ENCODE measurements at regions not wholly inside any gene's neighbourhood (a gene's known extent, or its start where the extent isn't known, plus 50 kb on each side); places are given as distances from the start of the nearest gene placed in this dataset.

GRCh38 chr10:2575460-2575859 lies 491.9 kb upstream of the PFKP start:
- Histone ChIP-seq H4K8ac (replicated peaks; ENCODE audit: insufficient read length, low read depth, low read length) (no peak overlapping the region), H3K9me3 (ENCODE audit: control insufficient read depth, low read depth, low read length) (no peaks in the 10 kb centered on the region), H3K4me2 (ENCODE audit: insufficient read depth, insufficient read length, low read length) (no peak overlapping the region), H2BK15ac (ENCODE audit: low read depth, low read length) (no peak overlapping the region), H2AK5ac (ENCODE audit: insufficient read length, low read length) (no peak overlapping the region), H4K5ac (ENCODE audit: insufficient read length, low read depth, low read length) (no peak overlapping the region), H3K4me1 (ENCODE audit: insufficient read depth, low read length) (peaks cover 8% of the 10 kb centered on the region), H3K18ac (ENCODE audit: insufficient read length, low read depth, low read length) (no peak overlapping the region), H2BK12ac (ENCODE audit: insufficient read length, low read depth, low read length) (no peak overlapping the region), H2BK20ac (ENCODE audit: low read depth, low read length, poor library complexity, severe bottlenecking) (no peak overlapping the region), H3K4ac (ENCODE audit: low read depth, low read length) (no peak overlapping the region), H3K23me2 (ENCODE audit: insufficient read length, low read depth, low read length, poor library complexity, severe bottlenecking) (no peaks in the 10 kb centered on the region), H4K20me1 (ENCODE audit: control insufficient read depth, insufficient read depth, insufficient read length) (no peaks in the 10 kb centered on the region), H3K56ac (ENCODE audit: insufficient read length, low read depth, low read length) (no peak overlapping the region), H3K23ac (ENCODE audit: insufficient read length, low read depth, low read length) (no peak overlapping the region), H3K27me3 (ENCODE audit: insufficient read depth, low read length) (no peaks in the 10 kb centered on the region), H3T11ph (ENCODE audit: low read length) (no peak overlapping the region), H4K91ac (ENCODE audit: insufficient read length, low read depth, low read length) (no peak overlapping the region), H3K79me2 (ENCODE audit: insufficient read depth, low read length) (no peaks in the 10 kb centered on the region), H3K14ac (ENCODE audit: insufficient read depth, low read length) (no peak overlapping the region), H3K79me1 (ENCODE audit: insufficient read depth, low read depth, low read length, poor library complexity, severe bottlenecking) (no peaks in the 10 kb centered on the region), H2BK5ac (ENCODE audit: insufficient read length, low read length) (no peak overlapping the region), H2BK120ac (ENCODE audit: low read depth, low read length, poor library complexity, severe bottlenecking) (no peak overlapping the region), H3K9ac (ENCODE audit: extremely low read depth, insufficient read length, low read length) (no peak overlapping the region), H3K27ac (ENCODE audit: insufficient read length, low read depth, low read length) (no peak overlapping the region), H2AFZ (ENCODE audit: low read length) (no peak overlapping the region)
- peak; percentile 30; the same call in 1 of the 3 replicates for TF ChIP-seq CTCF (conservative IDR thresholded peaks at IDR 0.05)
- H3K4me3 Mint-ChIP-seq: 0 out of 5 replicates have a peak overlapping the region, but pooled peaks of 1 of the 2 experiments have one; percentile 25
- H3K27me3 Mint-ChIP-seq (ENCODE audit: low read depth): no peaks in the 10 kb centered on the region; the same call in 1 of the 2 replicates
- no peak for DNase-seq
- peaks cover 28 to 31% of the 10 kb centered on the region in 2 experiments for H3K4me1 Mint-ChIP-seq
- H3K36me3 Mint-ChIP-seq (ENCODE audit: insufficient read depth in 1 of 3, low read depth in 3 of 3): peaks cover 0 to 2% (median 0%) of the 10 kb centered on the region in 3 experiments; a peak in 2 of 7 replicates
- WGBS (ENCODE audit: extremely low coverage, insufficient read length, low lambda C conversion rate): no CpG with 5 or more reads among the region's 6 CpGs
- H3K9me3 Mint-ChIP-seq: no peaks in the 10 kb centered on the region
- no peak overlapping the region for H3K27ac Mint-ChIP-seq
